Activated T-cell treated with anti-CD3 and anti-CD28 coated beads, Interleukin-2, amount 50 U/mL, for 4 hours (primary cell): ENCODE measurements at regions not wholly inside any gene's neighbourhood (a gene's known extent, or its start where the extent isn't known, plus 50 kb on each side); places are given as distances from the start of the nearest gene placed in this dataset.
"Not testable (repeated sequence)": the region's sequence is repeated elsewhere in the genome, so short reads cannot be mapped to it uniquely, and the experiment has no call there.

ENCODE experiments used
- ATAC-seq, 2 donors: fragments of 200-7000 bp; cut with Tn5 transposase; one replicate each; pipeline ENCODE4 v1.10.0; 2021
- DNase-seq: peaks from one replicate; pipeline ENCODE4 v3.0.0-alpha.2; 2020
- H3K27me3 Mint-ChIP-seq: one replicate; pipeline ENCODE4 v1.8.0; 2021; ENCODE audit warnings: low read depth, mixed read lengths
- H3K36me3 Mint-ChIP-seq: one replicate; pipeline ENCODE4 v1.8.0; 2022; ENCODE audit warnings: mixed read lengths; ENCODE audit not compliant: insufficient read depth
- H3K4me1 Mint-ChIP-seq: one replicate; pipeline ENCODE4 v1.8.0; 2021; ENCODE audit warnings: low read depth, mixed read lengths
- H3K4me3 Mint-ChIP-seq: one replicate; pipeline ENCODE4 v1.8.0; 2021; ENCODE audit warnings: mild to moderate bottlenecking, moderate library complexity, mixed read lengths
- H3K9me3 Mint-ChIP-seq: one replicate; pipeline ENCODE4 v1.8.0; 2021; ENCODE audit warnings: mixed read lengths

DNA sequence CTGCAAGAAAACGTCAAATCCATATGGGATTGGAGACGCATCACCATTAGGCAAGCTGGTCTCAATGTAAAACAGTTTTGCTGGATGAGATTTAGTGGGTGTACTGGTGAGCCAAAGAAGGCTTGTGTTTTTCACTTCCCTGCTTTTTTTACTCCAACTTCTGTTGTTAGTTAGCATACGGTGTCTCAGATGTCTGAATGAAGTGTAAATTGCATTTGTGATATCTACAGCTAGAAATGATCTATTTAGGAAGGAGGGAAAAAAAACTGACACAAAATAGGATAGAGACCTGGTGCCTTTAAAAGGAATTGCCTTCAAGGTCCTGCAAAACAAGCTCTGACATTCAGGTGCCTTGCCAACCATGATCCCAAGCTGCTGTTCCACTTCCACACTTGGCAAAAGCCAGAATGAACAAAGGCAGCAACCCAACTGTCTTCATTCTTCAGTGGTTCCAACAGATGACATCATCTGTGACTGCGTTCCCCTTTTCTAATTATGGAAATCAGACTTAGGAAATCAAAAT lies 104.2 kb upstream of the RAI14 start:
- H3K4me1 Mint-ChIP-seq, result no peaks in the 10 kb centered on the region
- peaks cover 24% of the 10 kb centered on the region for H3K27me3 Mint-ChIP-seq
- H3K4me3 Mint-ChIP-seq, result no peak overlapping the region
- H3K36me3 Mint-ChIP-seq, result no peaks in the 10 kb centered on the region
- H3K9me3 Mint-ChIP-seq, result peaks cover 5% of the 10 kb centered on the region
- ATAC-seq, result no peak
- no peak for DNase-seq

DNA sequence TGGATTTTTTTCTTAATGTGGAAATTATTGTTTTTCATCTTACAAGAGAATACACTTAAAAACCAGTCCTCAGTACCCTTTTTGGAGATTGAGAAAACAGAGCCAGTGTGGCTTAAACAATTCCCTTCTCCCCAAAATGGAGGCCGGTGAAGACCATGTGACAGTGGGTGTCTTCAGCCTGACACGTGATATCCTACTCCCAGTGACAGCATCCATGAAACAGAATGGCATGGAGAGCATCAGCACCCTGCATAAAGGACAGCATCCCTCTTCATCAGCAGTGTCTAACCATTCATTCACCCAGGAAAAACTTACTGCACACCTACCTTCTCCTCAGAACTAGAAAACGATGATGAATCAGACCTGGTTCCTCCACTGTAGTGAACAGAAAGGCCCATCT lies 103.4 kb upstream of the RAI14 start:
- Mint-ChIP-seq H3K36me3 (no peaks in the 10 kb centered on the region), H3K27me3 (peaks cover 23% of the 10 kb centered on the region), H3K4me1 (no peaks in the 10 kb centered on the region), H3K4me3 (no peak overlapping the region), H3K9me3 (no peaks in the 10 kb centered on the region)
- ATAC-seq (peak; percentile 32 to 34), DNase-seq (no peak)

DNA sequence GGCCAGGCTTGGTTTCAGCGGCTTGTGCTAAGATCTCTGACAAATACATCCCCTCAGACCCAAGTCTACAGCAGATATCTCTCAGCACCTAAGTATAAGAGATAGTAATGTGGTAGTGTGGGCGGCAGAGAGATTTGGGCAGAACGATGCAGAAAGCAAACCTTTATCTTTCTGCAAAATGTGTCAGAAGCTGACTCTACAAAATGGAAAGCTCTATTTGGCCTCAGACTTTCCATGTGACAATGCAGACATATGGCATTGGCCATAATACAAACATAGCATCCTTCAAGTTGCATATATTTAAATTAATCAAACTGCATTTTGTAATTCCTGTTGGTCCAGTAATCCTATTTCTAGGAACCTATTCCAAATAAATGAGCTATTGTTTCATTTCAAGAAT lies 102.5 kb upstream of the RAI14 start:
- peaks cover 19% of the 10 kb centered on the region for H3K27me3 Mint-ChIP-seq
- no peaks in the 10 kb centered on the region for H3K4me1 Mint-ChIP-seq
- DNase-seq (no peak), ATAC-seq (no peak)
- no peak overlapping the region for H3K4me3 Mint-ChIP-seq
- H3K9me3 Mint-ChIP-seq, result no peaks in the 10 kb centered on the region
- no peaks in the 10 kb centered on the region for H3K36me3 Mint-ChIP-seq

DNA sequence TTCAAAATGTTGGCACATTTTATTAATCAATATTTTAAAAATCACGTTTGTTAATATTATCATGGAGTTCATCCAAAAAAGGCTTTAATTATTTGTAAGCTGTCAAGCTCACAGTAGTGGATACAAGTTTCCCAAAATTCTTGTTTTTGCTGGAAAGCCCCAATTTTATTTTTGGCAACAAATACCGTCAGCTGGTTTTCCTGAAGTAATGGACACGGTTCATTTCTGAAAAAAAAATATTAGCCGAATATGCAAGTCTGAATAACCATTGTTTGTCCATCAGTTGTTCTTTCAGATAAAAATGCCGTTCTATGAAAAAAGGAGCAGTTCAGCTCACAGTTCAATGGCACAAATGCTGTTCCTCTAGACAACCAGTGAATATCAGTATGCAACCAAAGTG lies 101.5 kb upstream of the RAI14 start:
- no peak overlapping the region for H3K4me3 Mint-ChIP-seq
- peaks cover 12% of the 10 kb centered on the region for H3K27me3 Mint-ChIP-seq
- ATAC-seq, result no peak
- no peaks in the 10 kb centered on the region for H3K9me3 Mint-ChIP-seq
- H3K36me3 Mint-ChIP-seq, result no peaks in the 10 kb centered on the region
- H3K4me1 Mint-ChIP-seq, result no peaks in the 10 kb centered on the region
- DNase-seq, result no peak

DNA sequence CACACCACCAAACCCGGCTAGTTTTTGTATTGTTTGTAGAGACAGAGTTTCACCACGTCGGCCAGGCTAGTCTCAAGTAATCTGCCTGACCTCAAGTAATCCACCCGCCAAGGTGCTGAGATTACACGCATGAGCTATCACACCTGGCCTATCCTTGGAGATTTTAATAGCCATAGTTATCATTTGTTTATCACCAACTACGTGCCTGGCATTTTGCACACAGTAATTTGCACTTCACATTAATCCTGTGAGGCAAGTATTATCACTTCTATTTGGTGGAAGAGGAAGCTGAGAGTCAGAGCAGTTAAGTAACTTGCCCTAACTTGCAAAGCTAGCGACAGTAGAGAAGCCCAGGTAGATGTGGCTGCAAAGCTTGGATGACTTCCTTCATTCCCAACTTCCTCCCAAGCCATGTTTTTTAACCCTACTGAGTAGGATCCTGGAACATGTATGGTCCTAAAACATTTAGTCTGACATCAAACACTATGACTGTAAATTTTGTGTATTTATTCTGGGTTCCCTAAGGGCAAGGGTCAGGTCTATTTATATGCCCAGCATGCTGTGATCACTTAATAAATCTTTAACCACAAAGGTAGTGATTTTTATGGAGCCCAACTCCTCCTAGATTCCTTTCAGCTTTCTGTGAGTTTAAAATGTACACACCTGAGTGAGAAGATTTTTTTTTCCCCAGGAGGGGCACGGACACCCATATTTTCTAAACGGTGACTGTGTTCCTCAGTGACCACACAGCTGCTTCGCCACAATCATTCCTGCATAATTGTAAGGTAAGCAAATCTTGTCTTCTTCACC lies 100.2 kb upstream of the RAI14 start:
- ATAC-seq, result no peak
- Mint-ChIP-seq H3K36me3 (no peaks in the 10 kb centered on the region), H3K9me3 (no peaks in the 10 kb centered on the region), H3K4me3 (no peak overlapping the region), H3K27me3 (peaks cover 12% of the 10 kb centered on the region), H3K4me1 (no peaks in the 10 kb centered on the region)
- no peak for DNase-seq

DNA sequence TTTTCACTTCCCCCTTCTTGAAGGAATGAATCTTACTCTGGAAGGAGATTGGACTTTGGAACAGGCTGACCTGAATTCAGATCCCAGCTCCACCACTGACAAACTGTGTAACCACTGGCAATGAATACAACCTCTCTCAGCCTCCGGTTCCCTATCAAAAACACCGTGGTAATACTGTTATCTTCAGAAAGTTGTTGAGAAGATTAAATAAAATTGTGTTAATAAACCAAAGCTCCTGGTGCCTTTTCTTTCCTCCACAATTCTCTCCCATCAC lies 99.7 kb upstream of the RAI14 start:
- DNase-seq, result no peak
- ATAC-seq, result no peak
- H3K36me3 Mint-ChIP-seq, result no peaks in the 10 kb centered on the region
- H3K27me3 Mint-ChIP-seq, result peaks cover 11% of the 10 kb centered on the region
- no peaks in the 10 kb centered on the region for H3K4me1 Mint-ChIP-seq
- H3K9me3 Mint-ChIP-seq, result no peaks in the 10 kb centered on the region
- no peak overlapping the region for H3K4me3 Mint-ChIP-seq

- not testable (repeated sequence) for H3K27me3 Mint-ChIP-seq, H3K4me1 Mint-ChIP-seq, ATAC-seq, H3K36me3 Mint-ChIP-seq, H3K4me3 Mint-ChIP-seq, DNase-seq, H3K9me3 Mint-ChIP-seq
Measured at GRCh38 chr5:34561581-34561980, 94.5 kb upstream of the RAI14 start.

DNA sequence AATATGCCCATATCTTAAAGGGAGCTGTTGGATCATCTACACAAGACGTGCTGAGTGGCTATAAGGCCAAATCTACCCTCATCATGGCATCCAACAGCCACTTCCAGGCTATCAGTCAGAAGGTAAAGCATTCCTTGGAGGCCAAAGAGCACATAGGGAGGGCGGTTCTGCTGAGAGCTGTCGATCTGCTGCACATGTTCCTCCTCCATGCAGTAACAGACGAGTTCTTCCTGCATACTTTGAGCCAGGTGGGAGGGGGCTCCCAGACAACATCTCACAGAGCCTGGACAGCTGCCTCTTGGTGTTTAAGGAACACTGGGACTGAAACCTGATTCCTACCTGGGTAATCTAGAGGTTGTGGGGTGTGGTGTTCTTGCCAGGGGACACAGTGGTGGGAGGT lies 93.3 kb upstream of the RAI14 start:
- H3K4me3 Mint-ChIP-seq, result no peak overlapping the region
- no peaks in the 10 kb centered on the region for H3K4me1 Mint-ChIP-seq
- H3K9me3 Mint-ChIP-seq, result no peaks in the 10 kb centered on the region
- ATAC-seq (no peak), DNase-seq (no peak)
- H3K27me3 Mint-ChIP-seq, result no peaks in the 10 kb centered on the region
- no peaks in the 10 kb centered on the region for H3K36me3 Mint-ChIP-seq

DNA sequence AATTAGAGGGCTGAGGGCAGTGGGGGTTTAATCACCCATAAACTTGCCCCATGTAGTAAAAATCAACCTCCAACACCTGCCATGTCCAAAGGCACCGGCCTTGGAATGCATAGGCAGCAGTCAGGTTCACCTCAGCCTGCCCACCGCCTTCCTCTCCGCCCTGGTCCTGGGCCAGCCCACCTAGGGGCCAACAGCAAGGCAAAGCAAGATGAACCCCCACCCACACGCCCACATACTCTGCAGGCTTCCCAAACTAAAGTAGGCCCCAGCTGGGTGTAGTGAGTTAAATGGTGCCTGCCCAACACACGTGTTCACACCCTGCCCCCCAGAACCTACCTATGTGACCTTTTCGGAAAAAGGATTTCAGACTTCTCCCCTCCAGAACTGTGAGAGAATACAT lies 92.9 kb upstream of the RAI14 start:
- no peak overlapping the region for H3K4me3 Mint-ChIP-seq
- H3K9me3 Mint-ChIP-seq, result no peaks in the 10 kb centered on the region
- H3K27me3 Mint-ChIP-seq, result no peaks in the 10 kb centered on the region
- H3K36me3 Mint-ChIP-seq, result no peaks in the 10 kb centered on the region
- DNase-seq (no peak), ATAC-seq (no peak)
- no peaks in the 10 kb centered on the region for H3K4me1 Mint-ChIP-seq

DNA sequence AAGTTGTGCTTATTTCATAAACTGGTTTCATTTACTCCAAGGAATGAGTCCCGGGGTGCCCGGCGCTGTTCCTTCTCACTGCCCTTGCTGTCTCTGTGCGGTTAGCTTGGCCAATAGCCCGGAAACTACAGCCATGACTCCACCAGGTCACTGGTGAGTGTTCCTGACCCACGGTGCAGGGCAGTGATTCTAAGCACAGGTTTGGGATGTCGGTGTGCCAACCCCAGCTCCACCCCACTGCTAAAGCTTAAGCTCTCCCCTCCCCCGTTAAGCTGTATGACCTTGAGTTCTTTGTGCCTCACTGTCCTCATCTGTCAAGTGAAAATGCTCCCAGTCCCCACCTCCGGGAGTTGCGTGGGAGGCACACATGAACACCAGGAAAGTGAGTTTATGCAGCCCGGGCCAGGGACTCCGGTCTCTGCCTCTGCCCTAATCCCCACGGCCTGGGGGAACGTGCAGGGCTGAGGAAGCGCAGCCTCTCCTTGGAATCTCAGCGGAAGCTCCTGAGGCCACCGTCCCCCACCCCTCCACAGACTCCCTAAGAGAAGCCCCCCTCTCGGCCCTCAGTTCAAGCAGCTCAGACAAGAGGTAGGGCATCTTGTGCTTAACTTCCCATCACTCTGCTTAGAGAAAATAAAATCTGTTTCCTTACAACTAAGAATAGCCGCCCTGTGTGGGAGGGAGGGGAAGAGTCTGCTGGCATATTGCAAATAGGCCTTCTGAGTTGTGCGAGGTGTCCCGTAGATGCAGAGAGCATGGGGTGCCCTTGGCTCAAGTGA lies 92.0 kb upstream of the RAI14 start:
- no peak for DNase-seq
- ATAC-seq, result no peak
- no peaks in the 10 kb centered on the region for H3K36me3 Mint-ChIP-seq
- H3K4me1 Mint-ChIP-seq, result no peaks in the 10 kb centered on the region
- no peaks in the 10 kb centered on the region for H3K9me3 Mint-ChIP-seq
- H3K27me3 Mint-ChIP-seq, result peaks cover 3% of the 10 kb centered on the region
- no peak overlapping the region for H3K4me3 Mint-ChIP-seq

DNA sequence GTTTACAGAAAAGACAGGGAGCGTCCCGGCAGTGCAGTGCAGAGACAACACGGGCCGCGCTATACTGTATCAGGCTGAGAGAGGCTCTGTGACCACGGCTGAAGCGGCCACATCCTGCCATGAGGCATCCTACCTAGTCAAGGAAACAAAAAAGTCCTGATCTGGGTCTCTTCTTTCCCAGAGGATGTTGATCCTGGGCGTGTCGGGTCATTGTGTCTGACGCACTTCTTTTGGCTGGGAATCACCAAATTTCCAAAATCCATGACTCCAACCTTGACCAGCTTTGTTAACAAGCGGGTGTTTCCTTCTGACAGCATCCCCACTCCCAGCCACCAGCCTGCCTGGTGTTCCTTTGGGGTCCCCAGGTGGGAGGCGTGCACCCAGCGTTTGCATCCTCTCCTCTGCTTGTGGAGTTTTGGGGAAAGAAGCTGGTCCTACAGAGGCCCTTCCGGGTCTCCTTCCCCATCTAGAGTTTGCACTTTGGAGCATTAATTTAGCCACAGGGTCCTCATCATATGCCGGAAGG lies 91.4 kb upstream of the RAI14 start:
- Mint-ChIP-seq H3K27me3 (peaks cover 4% of the 10 kb centered on the region), H3K36me3 (no peaks in the 10 kb centered on the region), H3K4me3 (no peak overlapping the region), H3K9me3 (no peaks in the 10 kb centered on the region), H3K4me1 (no peaks in the 10 kb centered on the region)
- DNase-seq (no peak), ATAC-seq (no peak)

GRCh38 chr5:34570143-34570542 lies 86.0 kb upstream of the RAI14 start:
- Mint-ChIP-seq H3K27me3 (peaks cover 4% of the 10 kb centered on the region), H3K36me3 (no peaks in the 10 kb centered on the region)
- no peak for DNase-seq

DNA sequence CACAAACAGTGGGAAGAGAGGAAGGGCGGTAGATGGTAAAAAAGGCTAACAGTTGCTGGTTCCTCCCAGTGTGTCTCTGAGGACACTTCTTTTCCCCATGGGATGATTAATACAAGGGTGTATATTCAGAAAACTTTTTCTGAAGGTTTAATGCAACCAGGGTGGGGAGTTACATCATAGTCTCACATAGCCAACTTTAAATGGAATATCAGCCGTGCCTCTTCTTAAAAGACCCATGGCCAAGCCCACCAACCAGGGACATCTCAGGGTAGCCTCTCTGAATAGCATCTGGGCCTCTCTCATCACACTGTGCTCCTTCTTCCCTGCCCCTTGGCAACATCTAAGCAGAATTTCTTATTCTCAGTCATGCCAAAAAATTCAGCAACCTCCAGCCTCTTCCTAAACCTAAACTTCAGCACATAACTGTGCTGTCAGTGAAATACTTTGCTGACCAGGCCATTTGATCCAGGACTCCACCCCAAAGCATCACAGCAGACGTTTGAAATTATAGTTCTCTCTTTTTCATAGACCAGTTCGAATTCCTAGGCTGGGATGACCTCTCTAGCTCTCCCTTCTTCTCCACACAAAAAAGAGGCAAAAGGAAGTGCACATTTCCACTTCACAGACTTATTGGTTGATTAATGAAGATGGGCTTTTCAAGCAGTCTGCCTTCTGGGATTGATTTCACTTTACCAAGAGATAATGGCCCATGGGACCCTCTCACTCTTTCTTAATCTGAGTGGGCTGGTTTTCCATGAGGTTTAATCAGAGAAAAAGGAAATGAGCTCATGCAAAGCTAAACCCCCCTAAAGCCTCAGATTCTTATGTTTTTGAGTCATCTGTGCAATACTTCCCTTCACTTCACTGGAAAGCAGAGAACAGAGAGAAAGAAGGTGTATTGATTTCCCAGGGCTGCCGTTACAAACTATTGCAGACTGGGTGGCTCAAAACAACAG lies 85.1 kb upstream of the RAI14 start:
- H3K9me3 Mint-ChIP-seq, result no peaks in the 10 kb centered on the region
- H3K36me3 Mint-ChIP-seq, result no peaks in the 10 kb centered on the region
- peaks cover 4% of the 10 kb centered on the region for H3K27me3 Mint-ChIP-seq
- H3K4me1 Mint-ChIP-seq, result no peaks in the 10 kb centered on the region
- DNase-seq (no peak), ATAC-seq (no peak)
- no peak overlapping the region for H3K4me3 Mint-ChIP-seq

More at GRCh38 chr5:34570143-34570542, 86.0 kb upstream of the RAI14 start:
- ATAC-seq, result no peak
- Mint-ChIP-seq H3K9me3 (no peaks in the 10 kb centered on the region), H3K4me1 (no peaks in the 10 kb centered on the region), H3K4me3 (no peak overlapping the region)

DNA sequence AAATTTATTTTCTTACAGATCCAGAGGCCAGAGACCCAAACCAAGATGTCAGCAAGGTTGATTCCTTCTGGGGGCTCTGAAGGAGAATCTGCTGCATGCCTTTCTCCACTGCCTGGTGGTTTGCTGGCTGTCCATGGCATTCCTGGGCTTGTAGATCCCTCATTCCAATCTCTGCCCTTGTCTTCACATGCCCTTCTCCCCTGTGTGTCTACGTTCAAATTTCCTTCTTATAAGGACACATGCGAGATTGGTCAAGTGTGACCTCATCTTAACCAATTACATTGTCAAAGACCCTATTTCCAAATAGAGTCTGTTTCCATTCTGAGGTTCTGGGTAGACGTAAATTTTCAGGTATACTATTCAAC lies 84.5 kb upstream of the RAI14 start:
- Mint-ChIP-seq H3K36me3 (no peaks in the 10 kb centered on the region), H3K27me3 (peaks cover 4% of the 10 kb centered on the region)

More for the DNA sequence above, 84.5 kb upstream of the RAI14 start:
- Mint-ChIP-seq H3K4me1 (no peaks in the 10 kb centered on the region), H3K9me3 (no peaks in the 10 kb centered on the region), H3K4me3 (no peak overlapping the region)
- DNase-seq, result no peak
- ATAC-seq, result no peak
